ENCODE measurements at regions not wholly inside any gene's neighbourhood (a gene's known extent, or its start where the extent isn't known, plus 50 kb on each side); places are given as distances from the start of the nearest gene placed in this dataset.

DNA sequence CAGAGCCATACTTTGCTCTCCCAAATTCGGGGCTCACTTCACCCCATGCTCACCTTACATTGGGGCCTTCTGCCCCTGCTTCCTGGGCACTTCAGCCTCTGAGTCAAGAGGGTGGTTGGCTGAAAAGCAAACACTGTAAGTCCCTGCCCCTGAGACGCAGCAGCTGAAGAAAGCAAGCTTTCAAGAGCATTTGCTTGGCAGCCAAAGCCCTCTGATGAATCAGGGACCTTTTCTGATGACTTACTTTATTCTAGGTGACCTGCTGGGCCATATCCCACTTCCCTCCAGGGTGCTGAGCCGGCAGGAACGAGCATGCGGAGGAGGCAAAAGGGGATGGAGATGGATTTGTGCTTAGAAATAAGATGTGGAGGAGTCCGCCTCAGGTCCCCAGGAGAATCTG is 147.0 kb upstream of the TNRC6C start:
- no peak overlapping the region for H3K4me3 ChIP-seq (ENCODE audit: low read depth, low read length)
- WGBS, result 67% methylated on average over 6 of the region's 6 CpGs
- DNase-seq (ENCODE audit: extremely low spot score), result no peak
- no peaks in the 10 kb centered on the region for H3K4me1 ChIP-seq (ENCODE audit: insufficient read depth)
- no peak overlapping the region for H3K27ac ChIP-seq (ENCODE audit: low read depth)
- no peaks in the 10 kb centered on the region for H3K36me3 ChIP-seq (ENCODE audit: insufficient read depth)

DNA sequence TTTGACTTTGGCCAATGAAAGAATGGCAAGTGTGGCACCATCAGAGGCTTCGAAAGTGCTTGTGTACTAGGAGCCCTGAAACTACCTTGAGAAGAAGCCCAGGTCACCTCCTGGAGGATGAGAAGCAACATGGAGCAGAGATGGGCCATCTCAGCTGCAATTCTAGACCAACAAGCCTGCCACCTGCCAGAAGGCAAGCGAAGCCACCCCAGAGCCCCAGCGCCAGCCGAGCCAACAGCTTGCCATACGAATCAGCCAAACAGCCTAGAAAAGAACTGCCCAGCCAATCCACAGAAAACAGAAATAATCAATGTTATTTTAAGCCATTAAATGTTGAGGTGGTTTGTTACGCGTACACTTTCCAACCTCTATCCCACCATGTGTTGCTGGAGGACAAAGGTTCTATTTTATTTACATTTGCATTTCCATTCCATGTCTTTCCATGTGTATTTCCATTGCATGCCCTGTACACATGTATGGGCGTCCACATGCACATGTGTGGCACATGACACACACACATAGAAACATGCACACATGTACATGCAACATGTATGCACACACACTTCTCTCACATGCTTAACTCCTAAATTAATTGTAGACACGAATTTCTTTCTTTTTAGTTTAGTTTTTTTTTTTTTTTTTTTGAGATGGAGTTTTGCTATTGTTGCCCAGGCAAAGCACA is 144.3 kb upstream of the TNRC6C start:
- 92% methylated on average over 9 of the region's 9 CpGs for WGBS
- no peak for DNase-seq (ENCODE audit: extremely low spot score)
- no peak overlapping the region for H3K4me3 ChIP-seq (ENCODE audit: low read depth, low read length)

DNA sequence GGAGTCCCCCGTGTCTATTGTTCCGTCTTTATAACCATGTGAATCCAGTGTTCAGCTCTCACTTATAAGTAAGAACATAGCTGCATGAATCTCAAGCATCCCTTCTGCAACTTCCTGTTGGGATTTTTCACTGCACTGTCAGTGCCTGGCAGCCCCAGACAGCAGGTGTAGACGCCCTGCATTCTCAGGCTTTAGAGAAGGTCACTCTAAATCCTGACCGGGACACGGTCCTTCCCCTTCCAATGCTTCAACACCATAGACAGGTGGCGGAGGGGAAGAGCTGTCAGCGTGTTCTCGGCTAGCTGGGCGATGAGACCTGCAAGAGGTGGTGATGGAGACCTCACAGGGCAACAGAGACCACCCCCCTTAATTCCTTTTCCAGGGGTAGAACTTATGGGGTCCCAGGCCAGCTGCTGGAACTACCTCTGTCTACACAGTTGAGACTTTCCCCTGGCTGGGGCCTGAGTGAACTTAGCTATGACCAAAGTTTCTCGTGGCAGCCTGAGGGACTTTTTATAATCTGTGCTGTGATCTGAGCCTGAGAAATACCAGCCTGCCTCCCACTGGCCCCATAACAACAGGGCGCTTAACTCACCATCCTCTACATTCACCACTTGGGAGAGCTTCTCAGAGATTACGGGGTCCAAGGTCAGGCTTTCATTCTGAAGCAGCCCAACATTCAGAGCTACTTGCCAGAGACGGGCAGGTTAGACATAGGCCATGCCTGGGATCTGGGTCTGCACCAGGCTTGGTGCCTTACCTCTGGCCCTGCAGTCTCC is 143.2 kb upstream of the TNRC6C start:
- H3K4me1 ChIP-seq (ENCODE audit: insufficient read depth), result no peaks in the 10 kb centered on the region
- no peak overlapping the region for H3K27ac ChIP-seq (ENCODE audit: low read depth)
- DNase-seq (ENCODE audit: extremely low spot score), result no peak
- H3K4me3 ChIP-seq (ENCODE audit: low read depth, low read length), result no peak overlapping the region
- H3K36me3 ChIP-seq (ENCODE audit: insufficient read depth), result no peaks in the 10 kb centered on the region
- WGBS, result 81% methylated on average over 13 of the region's 13 CpGs

More for the DNA sequence above, 144.3 kb upstream of the TNRC6C start:
- Histone ChIP-seq H3K27ac (ENCODE audit: low read depth) (no peak overlapping the region), H3K36me3 (ENCODE audit: insufficient read depth) (no peaks in the 10 kb centered on the region), H3K4me1 (ENCODE audit: insufficient read depth) (no peaks in the 10 kb centered on the region)

DNA sequence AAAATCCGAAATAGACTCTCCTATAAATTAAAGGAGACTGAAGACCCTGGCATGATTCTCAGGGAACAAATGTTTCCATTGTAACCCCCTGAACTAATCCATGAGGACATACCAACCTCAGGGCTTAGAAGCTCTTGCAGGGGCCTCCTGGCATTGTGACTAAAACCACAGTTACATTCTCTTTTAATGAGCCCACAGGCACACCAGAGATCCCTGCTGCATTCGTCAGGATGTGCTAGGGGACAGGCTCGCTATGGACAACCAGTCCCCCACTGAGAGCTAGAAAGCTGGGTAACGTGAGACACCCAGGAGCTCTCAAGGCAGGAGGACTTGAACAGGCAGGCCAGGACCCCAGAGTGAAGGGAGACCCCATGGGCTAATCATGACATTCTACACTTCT is 140.6 kb upstream of the TNRC6C start:
- no peaks in the 10 kb centered on the region for H3K4me1 ChIP-seq (ENCODE audit: insufficient read depth)
- no peaks in the 10 kb centered on the region for H3K36me3 ChIP-seq (ENCODE audit: insufficient read depth)
- no peak overlapping the region for H3K4me3 ChIP-seq (ENCODE audit: low read depth, low read length)
- no peak for DNase-seq (ENCODE audit: extremely low spot score)
- H3K27ac ChIP-seq (ENCODE audit: low read depth), result no peak overlapping the region
- WGBS, result 90% methylated on average over 4 of the region's 4 CpGs

DNA sequence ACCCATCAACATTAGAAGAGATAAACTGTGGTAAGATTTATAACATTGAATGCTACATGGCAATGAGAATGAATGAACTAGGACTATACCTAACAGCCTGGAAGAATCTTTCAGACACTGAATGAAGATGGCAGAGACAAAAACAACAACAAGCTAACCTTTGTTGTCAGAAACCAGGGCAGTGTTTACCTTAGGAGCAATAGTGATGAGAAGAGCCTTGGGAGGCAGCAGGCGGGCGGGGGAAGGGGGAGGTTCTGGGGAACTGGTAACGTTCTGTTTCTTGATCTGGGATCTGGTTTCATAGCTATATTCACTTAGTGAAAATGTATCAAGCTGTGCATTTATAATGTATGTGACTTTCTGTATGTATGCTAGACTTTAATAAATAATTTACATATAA is 139.0 kb upstream of the TNRC6C start:
- H3K36me3 ChIP-seq (ENCODE audit: insufficient read depth), result no peaks in the 10 kb centered on the region
- H3K4me1 ChIP-seq (ENCODE audit: insufficient read depth), result no peaks in the 10 kb centered on the region
- no peak overlapping the region for H3K27ac ChIP-seq (ENCODE audit: low read depth)
- 71% methylated on average over 3 of the region's 3 CpGs for WGBS
- no peak for DNase-seq (ENCODE audit: extremely low spot score)
- no peak overlapping the region for H3K4me3 ChIP-seq (ENCODE audit: low read depth, low read length)

DNA sequence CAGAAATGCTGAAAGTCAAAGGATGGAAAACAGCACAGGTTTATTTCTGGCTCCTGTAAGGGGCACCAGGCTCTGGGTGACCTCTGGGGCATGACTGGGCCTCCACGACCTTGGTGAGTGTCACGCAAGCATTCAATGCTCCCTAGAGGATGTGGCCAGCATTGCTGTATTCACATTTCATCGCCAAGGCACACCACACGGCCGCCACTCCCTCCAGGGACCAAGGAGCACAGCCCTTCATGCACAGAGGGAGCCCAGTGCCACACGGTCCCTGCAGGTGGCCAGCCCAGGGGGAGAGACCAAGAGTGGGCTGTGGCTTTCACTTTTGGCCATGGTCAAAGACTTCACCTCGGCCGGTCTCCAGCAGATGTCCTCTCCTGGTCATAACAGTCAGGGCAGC is 137.4 kb upstream of the TNRC6C start:
- Histone ChIP-seq H3K36me3 (ENCODE audit: insufficient read depth) (no peaks in the 10 kb centered on the region), H3K4me3 (ENCODE audit: low read depth, low read length) (no peak overlapping the region), H3K27ac (ENCODE audit: low read depth) (no peak overlapping the region), H3K4me1 (ENCODE audit: insufficient read depth) (no peaks in the 10 kb centered on the region)
- DNase-seq (ENCODE audit: extremely low spot score), result no peak
- 77% methylated on average over 8 of the region's 8 CpGs for WGBS

DNA sequence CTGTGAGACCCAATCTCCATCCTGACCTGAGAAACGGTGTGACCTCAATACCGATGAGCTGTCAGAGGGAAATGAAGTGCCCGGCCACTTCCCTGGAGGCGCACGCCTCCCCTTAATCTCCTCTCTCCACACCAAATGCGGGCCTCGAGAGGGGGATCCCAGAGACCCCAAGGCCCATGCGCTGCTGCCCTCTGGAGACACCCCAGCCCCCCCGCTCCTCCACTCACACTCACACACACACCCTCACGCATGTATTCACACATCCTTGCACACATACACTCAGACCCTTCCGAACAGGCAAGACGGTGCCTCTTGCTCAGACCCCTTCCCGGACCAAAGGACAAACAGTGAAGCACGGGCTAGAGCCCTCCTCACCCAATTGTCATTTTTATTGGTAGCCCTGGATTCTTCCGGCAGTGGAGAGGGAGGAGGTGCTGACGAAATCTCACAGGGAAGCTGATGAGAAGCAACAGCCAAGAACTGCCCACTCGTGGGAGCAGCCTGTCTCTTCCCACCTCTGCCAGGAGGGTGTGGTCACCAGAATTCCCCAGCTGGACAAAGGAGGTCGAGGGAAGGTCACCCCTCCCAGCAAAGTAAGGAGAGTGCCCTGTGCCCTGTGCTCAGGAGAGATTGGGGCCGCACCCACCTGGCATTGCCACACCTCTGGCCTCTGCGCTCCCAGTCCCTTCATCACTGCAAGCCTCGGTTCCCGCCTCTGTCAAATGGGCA is 136.0 kb upstream of the TNRC6C start:
- 62% methylated on average over 22 of the region's 22 CpGs for WGBS
- no peak overlapping the region for H3K4me3 ChIP-seq (ENCODE audit: low read depth, low read length)
- DNase-seq (ENCODE audit: extremely low spot score), result no peak
- H3K4me1 ChIP-seq (ENCODE audit: insufficient read depth), result no peaks in the 10 kb centered on the region
- no peak overlapping the region for H3K27ac ChIP-seq (ENCODE audit: low read depth)
- no peaks in the 10 kb centered on the region for H3K36me3 ChIP-seq (ENCODE audit: insufficient read depth)

DNA sequence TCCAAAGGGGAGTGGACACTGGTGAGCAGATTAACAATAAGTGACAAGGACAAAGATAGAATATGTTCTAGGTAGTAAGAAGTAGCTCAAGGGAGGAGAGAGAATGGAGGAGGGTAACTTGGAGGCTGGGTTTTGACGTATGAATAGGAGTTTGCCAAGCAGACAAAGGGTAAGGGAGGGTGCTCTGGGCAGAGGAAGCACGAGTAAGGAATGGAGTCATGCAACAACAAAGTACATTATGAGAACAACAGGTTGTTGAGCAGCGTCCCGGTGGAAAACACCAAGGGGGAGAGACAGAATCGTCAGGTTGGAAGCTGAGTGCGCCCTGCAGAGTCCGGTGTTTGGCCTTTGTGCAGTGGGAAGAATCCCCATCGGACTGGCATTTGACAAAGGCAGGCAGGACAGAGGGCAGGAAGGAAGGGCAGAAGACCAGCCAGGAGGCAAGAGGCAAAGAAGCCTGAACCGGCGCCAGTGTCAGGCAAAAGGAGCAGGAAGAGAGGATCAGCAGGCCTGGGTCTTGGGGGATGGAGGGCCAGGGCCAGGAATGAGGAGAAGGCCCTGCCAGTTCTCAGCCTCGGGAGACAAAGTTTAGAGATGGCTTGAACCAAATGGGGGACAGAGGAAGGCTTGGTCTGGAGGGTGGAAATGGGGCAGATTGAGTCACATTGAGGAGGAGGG is 134.3 kb upstream of the TNRC6C start:
- H3K4me1 ChIP-seq (ENCODE audit: insufficient read depth), result no peaks in the 10 kb centered on the region
- DNase-seq (ENCODE audit: extremely low spot score), result no peak
- H3K27ac ChIP-seq (ENCODE audit: low read depth), result no peak overlapping the region
- 88% methylated on average over 11 of the region's 11 CpGs for WGBS
- H3K4me3 ChIP-seq (ENCODE audit: low read depth, low read length), result no peak overlapping the region
- no peaks in the 10 kb centered on the region for H3K36me3 ChIP-seq (ENCODE audit: insufficient read depth)

DNA sequence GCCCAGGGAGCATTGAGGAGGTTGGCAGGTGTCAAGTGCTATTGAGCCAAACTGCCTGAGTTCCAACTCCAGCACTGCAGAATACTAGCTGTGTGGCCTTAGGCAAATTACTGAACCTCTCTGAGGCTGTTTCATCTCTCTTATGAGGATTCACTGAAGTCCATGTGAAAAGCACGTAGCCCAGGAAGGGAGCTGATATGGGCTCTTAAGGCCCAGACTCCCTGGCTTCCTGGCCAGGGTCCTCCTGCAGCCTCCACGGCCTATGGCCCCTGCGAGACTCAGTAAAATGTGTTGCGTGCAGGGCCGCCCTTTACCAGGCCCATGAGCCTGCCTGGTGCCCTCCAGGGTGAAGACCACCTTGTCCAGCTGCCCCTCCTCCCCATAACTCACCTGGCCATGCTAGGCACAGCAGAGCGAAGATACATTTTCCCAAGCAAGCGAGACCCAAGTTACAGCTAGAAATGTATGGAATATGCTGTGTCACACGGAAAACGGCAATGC is 133.7 kb upstream of the TNRC6C start:
- DNase-seq (ENCODE audit: extremely low spot score), result no peak
- H3K27ac ChIP-seq (ENCODE audit: low read depth), result no peak overlapping the region
- no peaks in the 10 kb centered on the region for H3K4me1 ChIP-seq (ENCODE audit: insufficient read depth)
- WGBS, result 95% methylated on average over 9 of the region's 9 CpGs
- no peaks in the 10 kb centered on the region for H3K36me3 ChIP-seq (ENCODE audit: insufficient read depth)
- no peak overlapping the region for H3K4me3 ChIP-seq (ENCODE audit: low read depth, low read length)

DNA sequence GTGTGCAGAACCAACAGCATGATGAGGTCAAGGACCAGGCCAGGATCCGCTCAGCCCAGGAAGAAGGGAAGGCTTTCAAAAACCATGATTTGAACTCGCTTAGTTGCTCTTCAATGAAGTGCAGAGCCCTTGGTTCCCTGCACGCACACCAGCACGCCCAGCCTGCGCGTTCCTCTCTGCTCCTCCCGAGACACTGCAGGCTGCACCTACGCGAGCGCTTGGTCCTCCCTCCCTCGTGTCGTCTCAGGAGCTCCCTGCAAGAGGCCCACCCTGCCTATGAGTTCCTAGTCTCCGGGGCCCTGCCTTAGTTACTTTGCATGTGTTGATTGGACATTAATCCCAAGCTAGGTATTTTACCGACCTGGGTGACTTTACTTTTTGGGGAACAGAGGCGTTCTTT is 132.9 kb upstream of the TNRC6C start:
- no peaks in the 10 kb centered on the region for H3K4me1 ChIP-seq (ENCODE audit: insufficient read depth)
- 84% methylated on average over 15 of the region's 15 CpGs for WGBS
- H3K27ac ChIP-seq (ENCODE audit: low read depth), result no peak overlapping the region
- DNase-seq (ENCODE audit: extremely low spot score), result no peak
- no peak overlapping the region for H3K4me3 ChIP-seq (ENCODE audit: low read depth, low read length)
- H3K36me3 ChIP-seq (ENCODE audit: insufficient read depth), result no peaks in the 10 kb centered on the region

DNA sequence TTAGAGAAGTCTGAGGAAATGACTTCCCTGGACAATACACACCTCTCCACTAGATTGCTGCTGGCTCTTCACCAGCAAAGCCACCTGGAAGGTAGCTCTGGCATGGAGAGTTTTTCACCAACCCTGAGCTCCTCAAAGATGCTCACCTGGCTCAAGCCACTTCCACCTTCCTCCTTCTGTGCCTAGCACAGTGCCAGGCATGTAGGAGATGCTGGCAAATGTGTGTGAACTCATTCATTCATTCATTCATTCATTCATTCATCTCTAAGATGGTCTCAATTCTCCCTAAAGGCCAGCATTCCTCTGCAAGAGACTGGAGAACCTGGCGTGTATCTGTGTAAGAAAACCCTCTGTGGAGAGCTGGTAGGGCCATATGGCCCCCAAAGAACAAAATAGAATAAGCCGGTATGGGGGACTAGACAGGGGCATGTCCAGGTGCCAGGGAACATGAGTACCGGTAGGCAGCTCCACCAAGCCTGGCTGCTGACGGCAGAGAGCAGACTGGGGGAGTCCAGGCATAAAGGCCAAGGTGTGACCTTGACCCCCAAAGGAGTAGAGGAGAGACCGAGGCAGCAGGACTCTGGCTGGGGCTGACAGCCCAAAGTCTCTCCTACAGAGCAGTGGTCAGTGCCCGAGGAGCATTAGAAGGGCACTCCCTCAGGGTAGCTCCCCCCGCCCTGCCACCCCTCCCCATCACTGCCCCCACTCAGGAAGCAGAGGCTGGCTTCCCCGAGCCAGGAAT is 132.2 kb upstream of the TNRC6C start:
- WGBS, result 90% methylated on average over 8 of the region's 8 CpGs
- Histone ChIP-seq H3K36me3 (ENCODE audit: insufficient read depth) (no peaks in the 10 kb centered on the region), H3K4me1 (ENCODE audit: insufficient read depth) (no peaks in the 10 kb centered on the region), H3K4me3 (ENCODE audit: low read depth, low read length) (no peak overlapping the region), H3K27ac (ENCODE audit: low read depth) (no peak overlapping the region)
- no peak for DNase-seq (ENCODE audit: extremely low spot score)

DNA sequence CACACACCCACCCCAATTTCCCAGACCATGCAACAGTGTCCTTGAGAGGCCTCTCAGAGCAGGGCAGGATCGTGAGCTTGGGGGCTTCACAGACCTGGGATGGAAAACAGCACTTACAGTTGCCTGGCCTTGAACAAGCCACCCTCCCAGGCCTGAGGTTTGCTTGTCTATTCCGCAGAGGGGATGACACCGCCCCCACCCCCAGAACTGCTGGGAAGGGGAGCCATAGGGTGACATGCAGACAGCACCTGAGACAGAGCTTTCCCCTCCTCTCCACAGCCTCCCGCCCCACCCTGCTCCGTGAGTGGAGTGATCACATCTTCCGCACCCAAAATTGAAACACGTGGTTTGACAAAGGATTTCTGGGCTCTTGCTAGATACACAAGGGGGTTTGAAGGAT is 131.5 kb upstream of the TNRC6C start:
- no peak for DNase-seq (ENCODE audit: extremely low spot score)
- Histone ChIP-seq H3K27ac (ENCODE audit: low read depth) (no peak overlapping the region), H3K4me1 (ENCODE audit: insufficient read depth) (no peaks in the 10 kb centered on the region), H3K4me3 (ENCODE audit: low read depth, low read length) (no peak overlapping the region), H3K36me3 (ENCODE audit: insufficient read depth) (no peaks in the 10 kb centered on the region)
- 79% methylated on average over 7 of the region's 7 CpGs for WGBS

DNA sequence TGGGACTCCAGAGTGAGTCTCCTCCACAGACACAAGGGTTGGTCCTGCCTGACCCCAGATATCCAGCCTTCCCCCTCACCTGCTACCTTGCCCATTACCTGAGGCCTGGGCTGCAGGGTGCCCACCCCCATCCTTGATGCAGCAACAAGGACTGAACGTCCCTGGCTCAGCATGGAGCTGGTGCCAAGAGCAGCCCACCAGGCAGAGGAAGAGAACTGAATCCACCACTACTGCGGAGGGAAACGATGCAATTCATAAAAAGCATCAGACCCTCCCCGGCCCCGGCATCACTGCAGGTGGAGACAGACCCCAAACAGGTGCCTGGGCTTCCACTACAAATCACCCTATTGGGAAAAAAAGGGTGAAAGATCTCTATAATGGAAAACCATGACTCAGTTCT is 131.0 kb upstream of the TNRC6C start:
- DNase-seq (ENCODE audit: extremely low spot score), result no peak
- H3K4me3 ChIP-seq (ENCODE audit: low read depth, low read length), result no peak overlapping the region
- WGBS, result 85% methylated on average over 5 of the region's 5 CpGs
- no peak overlapping the region for H3K27ac ChIP-seq (ENCODE audit: low read depth)
- H3K4me1 ChIP-seq (ENCODE audit: insufficient read depth), result no peaks in the 10 kb centered on the region
- H3K36me3 ChIP-seq (ENCODE audit: insufficient read depth), result no peaks in the 10 kb centered on the region
